Ascending aorta (tissue), 2 donors: ENCODE measurements at regions not wholly inside any gene's neighbourhood (a gene's known extent, or its start where the extent isn't known, plus 50 kb on each side); places are given as distances from the start of the nearest gene placed in this dataset.
"Not testable (repeated sequence)": the region's sequence is repeated elsewhere in the genome, so short reads cannot be mapped to it uniquely, and the experiment has no call there.

Source experiments
- DNase-seq, 2 donors: peaks; one replicate each; pipeline ENCODE4 v3.0.0-alpha.2; 2019; ENCODE audit warnings: low spot score in 2 of 2
- H3K27ac ChIP-seq, 2 donors: fragments of 200-600 bp; sonication (generic); one replicate each; pipeline ENCODE4 v1.5.1; 2016 to 2017; ENCODE audit warnings: mild to moderate bottlenecking in 1 of 2
- H3K27me3 ChIP-seq: fragments of 200-600 bp; sonication (generic); one replicate; pipeline ENCODE4 v1.5.1; 2017
- H3K36me3 ChIP-seq, 2 donors: fragments of 200-600 bp; sonication (generic); one replicate each; pipeline ENCODE4 v1.5.1; 2016
- H3K4me1 ChIP-seq, 2 donors: fragments of 200-600 bp; sonication (generic); one replicate each; pipeline ENCODE4 v1.5.1; 2016 to 2017; ENCODE audit warnings: mild to moderate bottlenecking in 1 of 2
- H3K4me3 ChIP-seq, 2 donors: fragments of 200-600 bp; sonication (generic); one replicate each; pipeline ENCODE4 v1.5.1; 2016 to 2017; ENCODE audit warnings: mild to moderate bottlenecking in 1 of 2
- H3K9me3 ChIP-seq, 2 donors: fragments of 200-600 bp; sonication (generic); one replicate each; pipeline ENCODE4 v1.5.1; 2016
- intact Hi-C: fragments of 100-400 bp; cut with DNase I; formaldehyde crosslinking; loops from one replicate; pipeline ENCODE4 v1.15.1; 2023
- TF ChIP-seq, protein P1 (sequence below), 3 experiments: fragments of 200-600 bp in 2 of 3; fragments of 450-650 bp in 1 of 3; sonication (generic) in 2 of 3; IDR thresholded peaks; one replicate each; pipeline ENCODE4 v1.5.1; 2016 to 2019; ENCODE audit warnings: antibody characterized with exemption in 3 of 3, mild to moderate bottlenecking in 1 of 3, moderate library complexity in 1 of 3

DNA sequence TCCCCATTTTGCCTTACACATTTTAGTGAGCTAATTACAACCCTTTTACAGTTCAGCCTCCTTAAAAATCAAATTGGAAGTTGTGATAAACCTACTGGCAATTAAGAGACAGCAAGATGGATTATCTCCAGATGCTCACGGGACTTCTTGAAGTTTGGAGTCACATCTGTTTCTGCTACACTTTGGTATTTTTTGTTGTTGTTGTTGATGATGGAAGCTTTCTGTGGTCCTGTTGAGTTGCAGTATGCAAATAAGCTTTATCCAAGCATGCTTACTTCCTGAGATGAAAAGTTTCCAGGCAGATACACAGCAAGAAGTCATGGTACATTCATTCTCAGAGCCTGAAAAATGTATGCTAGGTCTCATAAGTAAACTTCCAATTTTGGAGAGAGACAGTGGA lies 670.0 kb upstream of the AMOT start:
- no peaks in the 10 kb centered on the region for H3K36me3 ChIP-seq
- intact Hi-C loops: no loop called here
- no peak overlapping the region for H3K27ac ChIP-seq
- TF ChIP-seq, protein P1, sequence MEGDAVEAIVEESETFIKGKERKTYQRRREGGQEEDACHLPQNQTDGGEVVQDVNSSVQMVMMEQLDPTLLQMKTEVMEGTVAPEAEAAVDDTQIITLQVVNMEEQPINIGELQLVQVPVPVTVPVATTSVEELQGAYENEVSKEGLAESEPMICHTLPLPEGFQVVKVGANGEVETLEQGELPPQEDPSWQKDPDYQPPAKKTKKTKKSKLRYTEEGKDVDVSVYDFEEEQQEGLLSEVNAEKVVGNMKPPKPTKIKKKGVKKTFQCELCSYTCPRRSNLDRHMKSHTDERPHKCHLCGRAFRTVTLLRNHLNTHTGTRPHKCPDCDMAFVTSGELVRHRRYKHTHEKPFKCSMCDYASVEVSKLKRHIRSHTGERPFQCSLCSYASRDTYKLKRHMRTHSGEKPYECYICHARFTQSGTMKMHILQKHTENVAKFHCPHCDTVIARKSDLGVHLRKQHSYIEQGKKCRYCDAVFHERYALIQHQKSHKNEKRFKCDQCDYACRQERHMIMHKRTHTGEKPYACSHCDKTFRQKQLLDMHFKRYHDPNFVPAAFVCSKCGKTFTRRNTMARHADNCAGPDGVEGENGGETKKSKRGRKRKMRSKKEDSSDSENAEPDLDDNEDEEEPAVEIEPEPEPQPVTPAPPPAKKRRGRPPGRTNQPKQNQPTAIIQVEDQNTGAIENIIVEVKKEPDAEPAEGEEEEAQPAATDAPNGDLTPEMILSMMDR (IDR thresholded peaks at IDR 0.05): no peak
- no peaks in the 10 kb centered on the region for H3K4me1 ChIP-seq
- no peak overlapping the region for H3K4me3 ChIP-seq
- H3K9me3 ChIP-seq: no peaks in the 10 kb centered on the region
- no peak for DNase-seq
- H3K27me3 ChIP-seq: no peaks in the 10 kb centered on the region

DNA sequence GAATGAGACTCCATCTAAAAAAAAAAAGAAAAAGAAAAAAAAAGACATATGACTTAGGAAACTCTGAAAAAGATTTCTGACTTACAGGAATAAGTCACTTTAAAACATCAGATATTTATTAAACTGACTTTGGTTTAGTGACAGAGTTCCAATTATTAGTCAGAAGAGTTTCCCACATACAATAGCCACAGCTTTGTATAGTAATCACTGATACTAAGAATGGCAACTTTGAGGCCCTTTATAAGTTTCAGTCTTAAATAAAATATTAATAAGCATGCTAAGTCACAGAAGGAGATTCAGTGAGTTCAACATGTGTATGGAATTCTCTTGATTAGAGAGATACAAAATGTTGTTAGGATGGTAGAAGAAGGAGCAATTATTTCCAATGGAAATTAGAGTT lies 652.3 kb upstream of the AMOT start:
- no peaks in the 10 kb centered on the region for H3K4me1 ChIP-seq
- H3K27me3 ChIP-seq: no peaks in the 10 kb centered on the region
- H3K9me3 ChIP-seq: no peaks in the 10 kb centered on the region
- intact Hi-C loops: no loop called here
- no peak overlapping the region for H3K4me3 ChIP-seq
- no peaks in the 10 kb centered on the region for H3K36me3 ChIP-seq
- H3K27ac ChIP-seq: no peak overlapping the region
- TF ChIP-seq, protein P1 (IDR thresholded peaks at IDR 0.05): no peak
- DNase-seq: no peak

DNA sequence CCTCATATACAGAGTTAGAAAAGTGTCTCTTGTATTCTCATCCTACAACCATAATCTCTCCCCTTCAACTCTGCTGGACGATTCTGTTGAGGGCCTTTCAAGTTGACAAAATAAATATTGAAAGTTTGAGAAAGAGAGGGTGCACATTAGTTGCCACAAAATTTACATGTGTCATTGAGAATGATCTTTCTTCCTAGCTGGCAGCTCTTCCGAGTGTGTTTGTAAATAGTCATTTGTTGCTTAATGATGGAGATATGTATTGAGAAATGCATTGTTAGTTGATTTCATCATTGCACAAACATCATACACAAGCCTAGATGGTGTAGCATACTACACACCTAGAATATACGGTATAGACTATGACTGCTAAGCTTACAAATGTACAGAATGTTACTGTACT lies 632.8 kb upstream of the AMOT start:
- Histone ChIP-seq H3K9me3 (no peaks in the 10 kb centered on the region), H3K36me3 (no peaks in the 10 kb centered on the region), H3K4me1 (no peaks in the 10 kb centered on the region), H3K4me3 (no peak overlapping the region), H3K27me3 (no peaks in the 10 kb centered on the region), H3K27ac (no peak overlapping the region)
- TF ChIP-seq, protein P1 (IDR thresholded peaks at IDR 0.05): no peak
- no peak for DNase-seq
- intact Hi-C loops: no loop called here

DNA sequence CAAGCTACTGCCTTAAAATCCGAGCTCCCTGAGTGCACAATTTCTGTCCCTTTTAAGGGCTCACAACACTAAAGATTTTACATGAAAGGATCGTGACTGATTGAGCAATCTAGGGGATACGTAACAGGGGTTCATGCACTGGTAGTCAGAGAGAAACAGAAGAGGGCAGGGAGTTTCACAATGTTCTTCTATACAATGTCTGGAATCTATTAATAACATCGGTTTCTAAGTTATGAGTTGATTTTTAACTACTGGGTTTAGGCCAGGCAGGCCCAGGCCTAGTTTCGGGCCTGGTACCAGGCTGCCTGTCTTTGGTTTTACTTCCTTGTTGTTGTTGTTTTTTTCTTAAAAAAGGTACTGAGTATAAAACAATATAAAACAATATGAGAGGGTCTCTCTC lies 632.4 kb upstream of the AMOT start:
- intact Hi-C loops, H3K27me3 ChIP-seq, H3K27ac ChIP-seq, H3K9me3 ChIP-seq, DNase-seq, H3K36me3 ChIP-seq, H3K4me1 ChIP-seq, H3K4me3 ChIP-seq: not testable (repeated sequence)

DNA sequence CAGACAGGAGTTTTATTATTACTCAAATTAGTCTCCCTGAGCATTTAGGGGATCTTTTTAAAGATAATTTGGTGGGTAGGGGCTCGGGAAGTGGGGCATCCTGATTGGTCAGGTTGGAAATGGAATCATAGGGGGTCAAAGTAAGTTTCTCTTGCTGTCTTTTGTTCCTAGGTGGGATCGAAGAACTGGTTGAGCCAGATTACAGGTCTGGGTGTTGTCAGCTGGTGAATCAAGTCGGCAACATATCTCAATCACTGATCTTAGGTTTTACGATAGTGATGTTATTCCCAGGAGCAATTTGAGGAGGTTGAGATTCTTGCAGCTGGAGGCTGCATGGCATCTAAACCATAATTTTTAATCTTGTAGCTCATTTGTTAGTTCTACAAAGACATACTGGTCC lies 629.5 kb upstream of the AMOT start:
- H3K4me1 ChIP-seq: no peaks in the 10 kb centered on the region
- no peaks in the 10 kb centered on the region for H3K9me3 ChIP-seq
- H3K36me3 ChIP-seq: no peaks in the 10 kb centered on the region
- H3K27ac ChIP-seq: no peak overlapping the region
- no peak overlapping the region for H3K4me3 ChIP-seq
- no peaks in the 10 kb centered on the region for H3K27me3 ChIP-seq
- no peak for DNase-seq
- intact Hi-C loops: no loop called here
- TF ChIP-seq, protein P1 (IDR thresholded peaks at IDR 0.05): no peak

DNA sequence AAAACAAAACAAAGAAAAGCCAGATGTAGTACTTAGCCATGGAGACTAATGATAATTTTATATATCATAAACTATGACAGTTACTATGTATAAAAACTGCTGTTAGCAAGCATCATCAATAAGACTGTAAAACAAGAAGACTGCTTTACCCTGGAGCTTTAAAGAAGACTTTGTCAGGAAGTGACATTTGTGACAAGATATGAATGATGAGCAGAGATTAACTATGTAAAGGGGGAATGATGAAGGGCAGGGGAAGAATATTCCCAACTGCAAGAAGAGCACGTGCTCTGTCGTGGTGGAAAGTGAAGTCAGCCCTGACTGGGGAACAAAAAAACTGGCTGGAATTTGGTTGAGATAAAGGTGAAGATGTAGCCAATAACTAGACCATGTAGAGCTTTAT lies 617.1 kb upstream of the AMOT start:
- no peak overlapping the region for H3K27ac ChIP-seq
- H3K36me3 ChIP-seq: no peaks in the 10 kb centered on the region
- no peaks in the 10 kb centered on the region for H3K9me3 ChIP-seq
- intact Hi-C loops: no loop called here
- TF ChIP-seq, protein P1 (IDR thresholded peaks at IDR 0.05): no peak
- H3K27me3 ChIP-seq: no peaks in the 10 kb centered on the region
- H3K4me3 ChIP-seq: no peak overlapping the region
- no peaks in the 10 kb centered on the region for H3K4me1 ChIP-seq
- no peak for DNase-seq
